OCI-LY1 (cell line): ENCODE measurements at regions not wholly inside any gene's neighbourhood (a gene's known extent, or its start where the extent isn't known, plus 50 kb on each side); places are given as distances from the start of the nearest gene placed in this dataset.

Source experiments
- H2AFZ ChIP-seq: fragments of 200-600 bp; sonication (generic), shearing (Covaris generic); 2 replicates; pipeline ENCODE4 v1.6.0; 2014; ENCODE audit warnings: antibody characterized with exemption, mild to moderate bottlenecking, low read length
- H3F3A ChIP-seq: fragments of 200-600 bp; sonication (generic), shearing (Covaris generic); 2 replicates; pipeline ENCODE4 v1.6.0; 2014; ENCODE audit warnings: mild to moderate bottlenecking, antibody characterized with exemption, low read length, moderate library complexity; ENCODE audit not compliant: insufficient read depth
- H3K27ac ChIP-seq: fragments of 200-600 bp; sonication (generic); 2 replicates; pipeline ENCODE4 v1.5.1; 2014; ENCODE audit warnings: low read length, mixed run types, mild to moderate bottlenecking, low read depth; ENCODE audit not compliant: poor library complexity, severe bottlenecking
- H3K27me3 ChIP-seq: fragments of 200-600 bp; sonication (generic); 2 replicates; pipeline ENCODE4 v1.6.0; 2014; ENCODE audit warnings: antibody characterized with exemption, mild to moderate bottlenecking, low read length, moderate library complexity; ENCODE audit not compliant: insufficient read depth
- H3K36me3 ChIP-seq: fragments of 200-600 bp; sonication (generic); 2 replicates; pipeline ENCODE4 v1.6.1; 2014; ENCODE audit warnings: mild to moderate bottlenecking, antibody characterized with exemption, low read length, moderate library complexity, mixed read lengths; ENCODE audit not compliant: insufficient read depth
- H3K4me1 ChIP-seq: fragments of 200-600 bp; sonication (generic); 2 replicates; pipeline ENCODE4 v1.5.1; 2014; ENCODE audit warnings: mild to moderate bottlenecking, low read length, moderate library complexity; ENCODE audit not compliant: insufficient read depth, severe bottlenecking
- H3K4me2 ChIP-seq: fragments of 200-600 bp; sonication (generic), shearing (Covaris generic); 2 replicates; pipeline ENCODE4 v1.6.1; 2014; ENCODE audit warnings: low read length
- H3K4me3 ChIP-seq: fragments of 200-600 bp; sonication (generic); 2 replicates; pipeline ENCODE4 v1.5.1; 2014; ENCODE audit warnings: low read length, low read depth, mild to moderate bottlenecking, mixed read lengths; ENCODE audit not compliant: poor library complexity, severe bottlenecking
- H3K79me2 ChIP-seq: fragments of 200-600 bp; shearing (Covaris generic); 2 replicates; pipeline ENCODE4 v1.6.1; 2016; ENCODE audit warnings: mixed run types, low read length, mixed read lengths; ENCODE audit not compliant: insufficient read depth
- H3K9ac ChIP-seq: fragments of 200-600 bp; sonication (generic), shearing (Covaris generic); 2 replicates; pipeline ENCODE4 v1.6.1; 2014; ENCODE audit warnings: mild to moderate bottlenecking, low read length, mixed read lengths
- H3K9me2 ChIP-seq: fragments of 200-600 bp; sonication (generic), shearing (Covaris generic); 2 replicates; pipeline ENCODE4 v1.6.1; 2014; ENCODE audit warnings: low read depth, mild to moderate bottlenecking, low read length, mixed read lengths
- H3K9me3 ChIP-seq: fragments of 200-600 bp; shearing (Covaris generic); 2 replicates; pipeline ENCODE4 v1.6.1; 2014; ENCODE audit warnings: low read length, mixed read lengths
- H4K20me1 ChIP-seq: fragments of 200-600 bp; sonication (generic), shearing (Covaris generic); 2 replicates; pipeline ENCODE4 v1.6.0; 2016; ENCODE audit warnings: mild to moderate bottlenecking, low read length; ENCODE audit not compliant: insufficient read depth
- EZH2 ChIP-seq: fragments of 200-600 bp; sonication (generic), shearing (Covaris generic); IDR thresholded peaks from 2 replicates; pipeline ENCODE4 v1.8.0; 2017; ENCODE audit warnings: borderline replicate concordance, mixed run types, mild to moderate bottlenecking, antibody characterized with exemption, low read length, moderate library complexity, mixed read lengths
- TF ChIP-seq, protein P1 (sequence below): fragments of 200-600 bp; sonication (generic), shearing (Covaris generic); IDR thresholded peaks from 2 replicates; pipeline ENCODE4 v1.5.1; 2017; ENCODE audit warnings: mild to moderate bottlenecking, antibody characterized with exemption, low read length, moderate library complexity, mixed read lengths

- H2AFZ ChIP-seq, result no peak overlapping the region
- no peaks in the 10 kb centered on the region for H3K79me2 ChIP-seq
- H3F3A ChIP-seq, result no peaks in the 10 kb centered on the region
- H3K4me1 ChIP-seq, result no peaks in the 10 kb centered on the region
- TF ChIP-seq, protein P1, sequence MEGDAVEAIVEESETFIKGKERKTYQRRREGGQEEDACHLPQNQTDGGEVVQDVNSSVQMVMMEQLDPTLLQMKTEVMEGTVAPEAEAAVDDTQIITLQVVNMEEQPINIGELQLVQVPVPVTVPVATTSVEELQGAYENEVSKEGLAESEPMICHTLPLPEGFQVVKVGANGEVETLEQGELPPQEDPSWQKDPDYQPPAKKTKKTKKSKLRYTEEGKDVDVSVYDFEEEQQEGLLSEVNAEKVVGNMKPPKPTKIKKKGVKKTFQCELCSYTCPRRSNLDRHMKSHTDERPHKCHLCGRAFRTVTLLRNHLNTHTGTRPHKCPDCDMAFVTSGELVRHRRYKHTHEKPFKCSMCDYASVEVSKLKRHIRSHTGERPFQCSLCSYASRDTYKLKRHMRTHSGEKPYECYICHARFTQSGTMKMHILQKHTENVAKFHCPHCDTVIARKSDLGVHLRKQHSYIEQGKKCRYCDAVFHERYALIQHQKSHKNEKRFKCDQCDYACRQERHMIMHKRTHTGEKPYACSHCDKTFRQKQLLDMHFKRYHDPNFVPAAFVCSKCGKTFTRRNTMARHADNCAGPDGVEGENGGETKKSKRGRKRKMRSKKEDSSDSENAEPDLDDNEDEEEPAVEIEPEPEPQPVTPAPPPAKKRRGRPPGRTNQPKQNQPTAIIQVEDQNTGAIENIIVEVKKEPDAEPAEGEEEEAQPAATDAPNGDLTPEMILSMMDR, result no peak
- no peak for TF ChIP-seq EZH2
- no peaks in the 10 kb centered on the region for H3K27me3 ChIP-seq
- H3K4me3 ChIP-seq, result no peak overlapping the region
- H4K20me1 ChIP-seq, result no peaks in the 10 kb centered on the region
- H3K9me3 ChIP-seq, result no peaks in the 10 kb centered on the region
- no peak overlapping the region for H3K9ac ChIP-seq
- H3K4me2 ChIP-seq, result no peak overlapping the region
- H3K9me2 ChIP-seq, result no peaks in the 10 kb centered on the region
- H3K36me3 ChIP-seq, result no peaks in the 10 kb centered on the region
- no peak overlapping the region for H3K27ac ChIP-seq
These were observed 523.5 kb upstream of the ARGLU1 start for GRCh38 chr13:107091428-107091827.

- Histone ChIP-seq H3K4me3 (no peak overlapping the region), H3K27me3 (no peaks in the 10 kb centered on the region), H4K20me1 (no peaks in the 10 kb centered on the region), H3K9me2 (no peaks in the 10 kb centered on the region), H3K36me3 (no peaks in the 10 kb centered on the region), H3K9ac (no peak overlapping the region), H3K79me2 (no peaks in the 10 kb centered on the region), H3K9me3 (no peaks in the 10 kb centered on the region), H3K4me1 (no peaks in the 10 kb centered on the region), H3F3A (no peaks in the 10 kb centered on the region), H2AFZ (no peak overlapping the region), H3K4me2 (no peak overlapping the region), H3K27ac (no peak overlapping the region)
- TF ChIP-seq, protein P1, result no peak
- TF ChIP-seq EZH2, result no peak
These were observed 520.1 kb upstream of the ARGLU1 start for GRCh38 chr13:107088061-107088460.

DNA sequence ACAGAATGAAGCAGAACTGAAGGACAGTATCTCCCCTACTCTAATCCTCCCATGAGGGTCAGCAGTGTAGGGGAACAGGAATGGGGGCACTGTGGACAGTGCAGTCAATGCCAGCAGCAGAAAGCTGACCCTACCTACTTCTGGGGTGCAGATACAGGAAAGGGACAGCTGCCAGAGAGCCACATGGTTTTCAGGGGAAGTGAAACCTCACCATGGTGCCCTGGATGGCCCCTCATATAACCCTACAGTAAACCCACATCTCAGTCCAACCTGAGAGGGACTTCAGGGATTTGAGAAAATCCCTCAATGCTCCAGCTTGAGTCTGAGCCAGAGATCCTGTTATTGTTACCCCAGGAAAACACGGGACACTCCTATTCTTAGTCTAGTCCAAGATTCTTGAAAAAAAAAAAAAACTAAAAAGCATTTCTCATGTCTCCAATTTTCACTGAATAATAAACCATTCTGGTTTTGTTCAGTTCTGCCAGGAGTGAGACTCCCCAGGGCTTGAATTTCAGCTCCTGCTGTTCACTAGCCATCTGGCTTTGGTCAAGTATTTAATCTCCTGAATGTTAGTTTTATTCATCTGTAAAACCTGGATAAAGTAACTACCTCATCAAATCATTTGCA, 511.6 kb upstream of the ARGLU1 start:
- H3F3A ChIP-seq, result no peaks in the 10 kb centered on the region
- H3K4me3 ChIP-seq, result no peak overlapping the region
- no peak overlapping the region for H2AFZ ChIP-seq
- H3K9ac ChIP-seq, result no peak overlapping the region
- H3K36me3 ChIP-seq, result no peaks in the 10 kb centered on the region
- no peaks in the 10 kb centered on the region for H3K4me1 ChIP-seq
- TF ChIP-seq, protein P1, result no peak
- no peak for TF ChIP-seq EZH2
- no peak overlapping the region for H3K27ac ChIP-seq
- H4K20me1 ChIP-seq, result no peaks in the 10 kb centered on the region
- H3K9me2 ChIP-seq, result no peaks in the 10 kb centered on the region
- no peaks in the 10 kb centered on the region for H3K9me3 ChIP-seq
- no peaks in the 10 kb centered on the region for H3K27me3 ChIP-seq
- H3K4me2 ChIP-seq, result no peak overlapping the region
- no peaks in the 10 kb centered on the region for H3K79me2 ChIP-seq
